Nucleus accumbens (tissue), 56 donors: ENCODE measurements at regions not wholly inside any gene's neighbourhood (a gene's known extent, or its start where the extent isn't known, plus 50 kb on each side); places are given as distances from the start of the nearest gene placed in this dataset.

ENCODE experiments used
- DNase-seq, 56 donors: peaks; one replicate each; lab custom pipeline; 2025; lab: John Stamatoyannopoulos, UW

- no peak for DNase-seq
Observed at GRCh38 chr1:168631671-168632400, 55.4 kb downstream of the XCL1 start.

GRCh38 chr1:168634951-168635532 is 58.6 kb downstream of the XCL1 start:
- no peak for DNase-seq

GRCh38 chr1:168636200-168636599 is 59.8 kb downstream of the XCL1 start:
- DNase-seq, result peak in 2 of 56 donors; percentile 14 to 28

GRCh38 chr1:168636642-168637111 is 60.3 kb downstream of the XCL1 start:
- DNase-seq, result peak in 1 of 56 donors; percentile 27

GRCh38 chr1:168637350-168637991 is 61.1 kb downstream of the XCL1 start:
- no peak for DNase-seq

- no peak for DNase-seq
Observed at GRCh38 chr1:168638884-168639283, 62.5 kb downstream of the XCL1 start.

GRCh38 chr1:168640182-168640581 is 63.8 kb downstream of the XCL1 start:
- DNase-seq, result no peak

- no peak for DNase-seq
Observed at GRCh38 chr1:168640836-168641235, 64.4 kb downstream of the XCL1 start.

GRCh38 chr1:168643152-168643551 is 66.7 kb downstream of the XCL1 start:
- no peak for DNase-seq
